Epithelial cell of esophagus (primary cell): ENCODE measurements at regions not wholly inside any gene's neighbourhood (a gene's known extent, or its start where the extent isn't known, plus 50 kb on each side); places are given as distances from the start of the nearest gene placed in this dataset.
"Not testable (repeated sequence)": the region's sequence is repeated elsewhere in the genome, so short reads cannot be mapped to it uniquely, and the experiment has no call there.

Source experiments
- DNase-seq: peaks from one replicate; pipeline ENCODE4 v3.0.0; 2010; ENCODE audit warnings: low read depth
- H3K4me3 ChIP-seq: 2 replicates; pipeline ENCODE4 v1.5.1; 2011; ENCODE audit warnings: mild to moderate bottlenecking, low read length, control low read depth
- CTCF ChIP-seq: IDR thresholded peaks from 2 replicates; pipeline ENCODE4 v1.5.1; 2011; ENCODE audit warnings: low read depth, mild to moderate bottlenecking, low read length, control low read depth, inconsistent platforms; ENCODE audit not compliant: insufficient read depth; ENCODE audit errors: missing control alignments

GRCh38 chr5:152051499-152052454 is 127.1 kb upstream of the GLRA1 start:
- no peak overlapping the region for H3K4me3 ChIP-seq
- DNase-seq: no peak
- no peak for TF ChIP-seq CTCF

DNA sequence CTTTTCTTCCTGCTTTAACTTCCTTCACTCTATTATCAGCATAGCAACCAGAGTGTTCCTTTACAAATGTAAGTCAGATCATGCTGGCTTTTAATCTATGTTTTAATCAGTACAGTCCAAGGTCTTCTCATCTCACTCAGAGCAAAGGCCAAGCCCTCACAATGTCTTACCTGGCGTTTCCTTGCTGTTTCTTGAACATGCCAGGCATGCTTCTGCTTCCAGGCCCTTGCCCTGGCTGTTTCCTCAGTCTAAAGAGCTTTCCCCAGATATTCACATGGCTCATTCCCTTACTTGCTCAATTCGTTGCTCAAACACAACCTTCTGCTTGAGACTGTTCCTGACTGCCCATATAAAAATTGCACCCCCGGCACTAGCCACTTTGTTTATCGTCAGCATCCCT is 121.7 kb upstream of the GLRA1 start:
- no peak for DNase-seq
- no peak overlapping the region for H3K4me3 ChIP-seq
- no peak for TF ChIP-seq CTCF

GRCh38 chr5:152038856-152039255 is 114.2 kb upstream of the GLRA1 start:
- not testable (repeated sequence) for H3K4me3 ChIP-seq
- DNase-seq: peak; percentile 1

- not testable (repeated sequence) for H3K4me3 ChIP-seq, DNase-seq
Observed at GRCh38 chr5:152026328-152027024, 101.8 kb upstream of the GLRA1 start.

- no peak for TF ChIP-seq CTCF
- DNase-seq: no peak
- no peak overlapping the region for H3K4me3 ChIP-seq
Observed at GRCh38 chr5:152016421-152016820, 91.8 kb upstream of the GLRA1 start.

DNA sequence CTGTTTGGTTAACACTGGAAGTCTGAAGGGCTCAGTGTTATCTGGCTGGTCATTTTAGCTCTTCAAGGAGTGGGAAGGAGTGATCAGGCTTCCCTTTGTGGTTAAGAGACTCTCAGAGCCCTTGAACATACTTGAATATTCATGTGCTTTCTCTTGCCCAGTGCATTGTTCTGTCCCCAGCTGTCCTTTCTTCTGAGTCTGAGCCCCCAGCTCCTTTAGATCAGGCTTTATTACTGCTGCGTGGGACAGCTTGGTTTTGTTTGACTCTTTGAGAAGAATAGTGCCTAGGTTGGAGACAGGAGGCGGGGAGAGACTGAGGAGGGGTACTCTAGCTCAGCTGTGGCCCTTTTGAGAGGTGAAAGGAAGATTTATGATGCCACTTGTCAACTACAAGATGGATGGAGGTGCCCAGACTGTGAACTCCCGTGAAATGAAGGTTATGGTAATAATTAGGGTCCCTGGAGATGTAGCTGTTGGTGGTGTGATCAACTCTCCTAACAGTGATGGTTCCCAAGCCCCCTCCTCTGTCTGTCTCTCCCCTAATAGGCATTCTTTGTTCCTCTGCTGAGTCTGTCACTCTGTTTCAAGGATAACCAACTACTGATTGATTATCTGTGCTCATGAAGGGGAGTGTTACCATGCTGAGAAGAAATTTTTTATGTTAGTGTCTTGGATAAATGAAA is 83.1 kb upstream of the GLRA1 start:
- no peak for TF ChIP-seq CTCF
- no peak overlapping the region for H3K4me3 ChIP-seq
- no peak for DNase-seq

GRCh38 chr5:152004095-152004494 is 79.4 kb upstream of the GLRA1 start:
- no peak for DNase-seq
- no peak overlapping the region for H3K4me3 ChIP-seq
- TF ChIP-seq CTCF: no peak
